H1 (cell line): ENCODE measurements at regions not wholly inside any gene's neighbourhood (a gene's known extent, or its start where the extent isn't known, plus 50 kb on each side); places are given as distances from the start of the nearest gene placed in this dataset.
"Not testable (repeated sequence)": the region's sequence is repeated elsewhere in the genome, so short reads cannot be mapped to it uniquely, and the experiment has no call there.

Source experiments
- CTCF ChIA-PET: fragments of 300-600 bp; sonication (Branson Sonifier 250); formaldehyde crosslinking; loops from one replicate; lab custom pipeline; 2021; ENCODE audit not compliant: partially characterized antibody; lab: Charles Lee
- POLR2A ChIA-PET: fragments of 300-600 bp; sonication (Branson Sonifier 250); formaldehyde crosslinking; loops from one replicate; lab custom pipeline; 2021; ENCODE audit warnings: inconsistent platforms; ENCODE audit not compliant: partially characterized antibody; lab: Charles Lee
- DNase-seq, 2 experiments: peaks; one replicate each; pipeline versions ENCODE4 v3.0.0 to v3.0.0-alpha.2; 2010 to 2022; ENCODE audit warnings: low spot score in 2 of 2, low read depth in 1 of 2, mixed read lengths in 1 of 2
- FAIRE-seq: peaks from 2 replicates; lab custom pipeline; 2011; peaks lifted over from hg19 to GRCh38; lab: Jason Lieb, UNC
- H2AFZ ChIP-seq: 2 replicates; pipeline ENCODE4 v1.8.1; 2012; ENCODE audit warnings: low read length, inconsistent platforms
- H2AK5ac ChIP-seq: 2 replicates; pipeline ENCODE4 v1.6.1; 2013; ENCODE audit warnings: low read depth, low read length
- H2BK120ac ChIP-seq: replicated peaks from 2 replicates; pipeline ENCODE3; 2013; ENCODE audit warnings: low read depth, low read length, inconsistent platforms
- H2BK12ac ChIP-seq: 2 replicates; pipeline ENCODE4 v1.6.1; 2013; ENCODE audit warnings: low read depth, low read length
- H2BK15ac ChIP-seq: 2 replicates; pipeline ENCODE4 v1.6.1; 2013; ENCODE audit warnings: low read length
- H2BK20ac ChIP-seq: 2 replicates; pipeline ENCODE4 v1.6.1; 2013; ENCODE audit warnings: low read length
- H2BK5ac ChIP-seq: 2 replicates; pipeline ENCODE4 v1.6.1; 2013; ENCODE audit warnings: low read depth, low read length
- H3K14ac ChIP-seq: 2 replicates; pipeline ENCODE4 v1.6.1; 2013; ENCODE audit warnings: inconsistent platforms; ENCODE audit not compliant: insufficient read length
- H3K18ac ChIP-seq: 2 replicates; pipeline ENCODE4 v1.6.1; 2013; ENCODE audit warnings: low read length; ENCODE audit errors: extremely low read depth
- H3K23ac ChIP-seq: 2 replicates; pipeline ENCODE4 v1.6.1; 2013; ENCODE audit warnings: inconsistent platforms; ENCODE audit not compliant: insufficient read length
- H3K23me2 ChIP-seq: 2 replicates; pipeline ENCODE4 v1.6.1; 2013; ENCODE audit warnings: low read depth, low read length
- H3K27ac ChIP-seq: 2 replicates; pipeline ENCODE4 v1.6.1; 2011; ENCODE audit warnings: low read depth, low read length, inconsistent platforms
- H3K27me3 ChIP-seq, 4 experiments: replicated peaks in 1 of 4; 1 replicate in 1 of 4; 2 replicates in 3 of 4; pipeline versions ENCODE4 v1.6.1 to v1.8.1; 2011 to 2013; ENCODE audit warnings: low read length in 3 of 4, mild to moderate bottlenecking in 3 of 4, inconsistent platforms in 2 of 4, mixed read lengths in 2 of 4, moderate library complexity in 1 of 4; ENCODE audit not compliant: control insufficient read depth in 3 of 4, insufficient read depth in 3 of 4; ENCODE audit errors: extremely low read depth in 1 of 4
- H3K36me3 ChIP-seq, 4 experiments: 2 replicates each; pipeline versions ENCODE4 v1.6.1 to v1.8.1; 2011 to 2013; ENCODE audit warnings: mild to moderate bottlenecking in 4 of 4, low read length in 3 of 4, moderate library complexity in 2 of 4, control low read depth in 1 of 4, inconsistent platforms in 1 of 4; ENCODE audit not compliant: insufficient read depth in 4 of 4, control insufficient read depth in 2 of 4
- H3K4ac ChIP-seq: replicated peaks from 2 replicates; pipeline ENCODE3; 2013; ENCODE audit warnings: low read length, low read depth, mixed read lengths, inconsistent platforms; ENCODE audit not compliant: insufficient read length
- H3K4me1 ChIP-seq, 4 experiments: replicated peaks in 1 of 4; 1 replicate in 1 of 4; 2 replicates in 3 of 4; pipeline versions ENCODE4 v1.6.1 to v1.8.1; 2011 to 2013; ENCODE audit warnings: low read length in 3 of 4, inconsistent platforms in 2 of 4, mixed read lengths in 1 of 4; ENCODE audit not compliant: insufficient read depth in 4 of 4, control insufficient read depth in 3 of 4
- H3K4me2 ChIP-seq, 2 experiments: 2 replicates each; pipeline versions ENCODE4 v1.6.1 to v1.8.1; 2011 to 2013; ENCODE audit warnings: low read depth in 2 of 2, low read length in 2 of 2, control low read depth in 1 of 2, inconsistent platforms in 1 of 2, mild to moderate bottlenecking in 1 of 2; ENCODE audit not compliant: insufficient read depth in 1 of 2
- H3K4me3 ChIP-seq, 4 experiments: fragments of 200-600, 300-600 bp in 1 of 4; sonication (generic), shearing (Covaris generic), sonication (Bioruptor Twin) in 1 of 4; 2 replicates each; pipeline versions ENCODE4 v1.5.1 to v1.8.1; 2011 to 2016; ENCODE audit warnings: low read length in 4 of 4, low read depth in 3 of 4, control low read depth in 2 of 4, inconsistent platforms in 2 of 4, mild to moderate bottlenecking in 2 of 4, mixed read lengths in 1 of 4, moderate library complexity in 1 of 4; ENCODE audit not compliant: insufficient read depth in 2 of 4; ENCODE audit errors: extremely low read depth in 1 of 4
- H3K56ac ChIP-seq: replicated peaks from 2 replicates; pipeline ENCODE3; 2013; ENCODE audit warnings: low read depth, mild to moderate bottlenecking, mixed read lengths, low read length, inconsistent platforms; ENCODE audit not compliant: insufficient read length
- H3K79me1 ChIP-seq: 2 replicates; pipeline ENCODE4 v1.6.1; 2013; ENCODE audit warnings: low read depth, low read length, control low read depth
- H3K79me2 ChIP-seq, 2 experiments: 2 replicates each; pipeline versions ENCODE4 v1.6.1 to v1.8.1; 2012 to 2013; ENCODE audit warnings: low read length in 2 of 2, mild to moderate bottlenecking in 2 of 2, inconsistent platforms in 1 of 2; ENCODE audit not compliant: insufficient read depth in 2 of 2, control insufficient read depth in 1 of 2
- H3K9ac ChIP-seq, 4 experiments: replicated peaks in 1 of 4; 1 replicate in 1 of 4; 2 replicates in 3 of 4; pipeline versions ENCODE4 v1.6.1 to v1.8.1; 2011 to 2013; ENCODE audit warnings: low read depth in 3 of 4, low read length in 3 of 4, control low read depth in 2 of 4, mild to moderate bottlenecking in 2 of 4, moderate library complexity in 2 of 4, inconsistent platforms in 1 of 4; ENCODE audit errors: extremely low read depth in 1 of 4
- H3K9me3 ChIP-seq, 2 experiments: 2 replicates each; pipeline versions ENCODE4 v1.6.1 to v1.8.1; 2012 to 2013; ENCODE audit warnings: mild to moderate bottlenecking in 2 of 2, moderate library complexity in 2 of 2, control low read depth in 1 of 2, inconsistent platforms in 1 of 2, low read depth in 1 of 2, low read length in 1 of 2, mixed read lengths in 1 of 2; ENCODE audit not compliant: insufficient read depth in 2 of 2
- H4K20me1 ChIP-seq, 2 experiments: replicated peaks in 1 of 2; 2 replicates each; pipeline versions ENCODE3 to v1.8.1; 2011 to 2013; ENCODE audit warnings: inconsistent platforms in 2 of 2, low read length in 2 of 2, mild to moderate bottlenecking in 1 of 2; ENCODE audit not compliant: insufficient read depth in 2 of 2, control insufficient read depth in 1 of 2
- H4K5ac ChIP-seq: 2 replicates; pipeline ENCODE4 v1.6.1; 2013; ENCODE audit warnings: low read length, low read depth, mixed read lengths, inconsistent platforms; ENCODE audit not compliant: insufficient read length
- H4K8ac ChIP-seq: 2 replicates; pipeline ENCODE4 v1.8.0; 2013; ENCODE audit warnings: mild to moderate bottlenecking, moderate library complexity, low read length, inconsistent platforms; ENCODE audit not compliant: insufficient read depth; ENCODE audit errors: extremely low read depth
- H4K91ac ChIP-seq: replicated peaks from 2 replicates; pipeline ENCODE3; 2013; ENCODE audit warnings: low read length, mixed read lengths, inconsistent platforms; ENCODE audit not compliant: insufficient read length
- WGBS, 2 experiments: shearing (Covaris generic) in 1 of 2; methylation state at CpG; one replicate each; pipeline versions ENCODE4 v1.1.6 to v1.1.7; 2013 to 2015; ENCODE audit warnings: low lambda C conversion rate in 2 of 2, mixed read lengths in 2 of 2, inconsistent platforms in 1 of 2, low coverage in 1 of 2, missing lambda C conversion rate in 1 of 2; ENCODE audit not compliant: insufficient replicate concordance in 2 of 2, insufficient coverage in 1 of 2, insufficient read length in 1 of 2; ENCODE audit errors: extremely low coverage in 1 of 2, missing lambda C conversion rate in 1 of 2; 5-methylcytosine and 5-hydroxymethylcytosine counted together

- H2AK5ac ChIP-seq, H3K27ac ChIP-seq, H4K91ac ChIP-seq, H3K23ac ChIP-seq, H3K79me1 ChIP-seq, H2BK5ac ChIP-seq, H2BK15ac ChIP-seq, H3K4me2 ChIP-seq, H3K36me3 ChIP-seq, H3K23me2 ChIP-seq, H3K4me3 ChIP-seq, H4K8ac ChIP-seq, H2BK20ac ChIP-seq, FAIRE-seq, CTCF ChIA-PET, H3K18ac ChIP-seq, H3K27me3 ChIP-seq, H3K56ac ChIP-seq, H3K14ac ChIP-seq, H4K5ac ChIP-seq, POLR2A ChIA-PET, H3K4ac ChIP-seq, H2BK12ac ChIP-seq, H2BK120ac ChIP-seq, DNase-seq, H3K4me1 ChIP-seq, H2AFZ ChIP-seq, H3K9me3 ChIP-seq, H3K9ac ChIP-seq, H4K20me1 ChIP-seq, H3K79me2 ChIP-seq: not testable (repeated sequence)
- 93% methylated on average over 3 of the region's 4 CpGs; no CpG with 5 or more reads in 1 of the 2 experiments for WGBS, 2 experiments
Observed at GRCh38 chr6:112887424-112887823, 540.3 kb downstream of the RFPL4B start.
